Hippocampal formation (tissue), 2 donors: ENCODE measurements at regions not wholly inside any gene's neighbourhood (a gene's known extent, or its start where the extent isn't known, plus 50 kb on each side); places are given as distances from the start of the nearest gene placed in this dataset.
A peak's percentile ranks its signal among the peaks of the same experiment; 100 is the strongest.

Source experiments
- DNase-seq, 2 donors: peaks; one replicate each; lab custom pipeline; 2025; lab: John Stamatoyannopoulos, UW

DNA sequence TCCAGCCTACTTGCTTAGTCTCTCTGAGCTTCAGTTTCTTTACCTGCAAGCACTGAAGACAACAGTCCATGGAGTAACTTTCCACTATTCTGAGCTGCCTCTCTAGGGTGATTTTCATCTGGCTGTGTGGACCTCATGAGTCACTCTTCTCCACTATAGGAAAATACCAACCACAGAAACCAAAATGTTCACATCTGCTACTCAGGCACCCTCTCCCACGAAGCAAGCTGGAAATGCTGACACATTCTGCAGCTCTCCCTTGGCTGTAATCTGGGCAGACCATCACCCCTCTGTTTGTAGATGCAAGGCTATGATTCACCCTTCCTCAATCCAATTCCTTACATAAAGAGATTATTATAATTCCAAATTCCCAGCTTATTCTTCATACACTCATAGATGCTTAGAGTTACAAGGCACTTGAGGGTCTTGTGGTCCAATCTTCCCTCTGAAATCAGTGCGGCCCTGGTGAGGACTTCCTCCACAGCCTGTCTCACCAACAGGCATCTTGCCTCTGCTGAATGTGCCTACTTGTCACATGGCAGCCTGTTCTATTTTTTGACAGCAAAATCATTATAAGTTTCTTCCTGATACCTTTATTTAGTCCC, 97.0 kb upstream of the LNX1 start:
- peak in 1 of 2 donors; percentile 41 for DNase-seq

- no peak for DNase-seq
These were observed 95.2 kb upstream of the LNX1 start for GRCh38 chr4:53686521-53686920.

- no peak for DNase-seq
These were observed 93.1 kb upstream of the LNX1 start for GRCh38 chr4:53684136-53685130.

- no peak for DNase-seq
These were observed 91.6 kb upstream of the LNX1 start for GRCh38 chr4:53682908-53683307.

DNA sequence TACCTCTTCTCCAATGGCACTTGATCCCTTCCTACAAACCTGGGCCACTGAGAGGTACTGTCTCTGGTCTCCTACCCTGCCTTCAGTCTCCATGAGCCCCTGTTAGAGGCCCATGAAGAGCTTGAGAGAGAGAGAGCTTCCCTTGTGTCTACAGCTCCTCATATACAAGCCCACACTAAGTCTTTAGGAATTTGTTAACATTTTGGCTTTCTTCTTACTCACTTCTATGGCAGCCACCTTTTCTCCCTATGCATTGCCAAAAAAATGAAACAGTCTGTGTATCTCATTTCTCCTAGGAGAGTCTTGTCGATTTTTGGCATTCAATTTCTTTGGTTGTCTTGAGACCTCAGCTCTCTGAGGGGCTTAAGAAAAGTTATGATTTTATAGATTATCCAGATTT, 90.9 kb upstream of the LNX1 start:
- peak in 1 of 2 donors; percentile 44 for DNase-seq

DNA sequence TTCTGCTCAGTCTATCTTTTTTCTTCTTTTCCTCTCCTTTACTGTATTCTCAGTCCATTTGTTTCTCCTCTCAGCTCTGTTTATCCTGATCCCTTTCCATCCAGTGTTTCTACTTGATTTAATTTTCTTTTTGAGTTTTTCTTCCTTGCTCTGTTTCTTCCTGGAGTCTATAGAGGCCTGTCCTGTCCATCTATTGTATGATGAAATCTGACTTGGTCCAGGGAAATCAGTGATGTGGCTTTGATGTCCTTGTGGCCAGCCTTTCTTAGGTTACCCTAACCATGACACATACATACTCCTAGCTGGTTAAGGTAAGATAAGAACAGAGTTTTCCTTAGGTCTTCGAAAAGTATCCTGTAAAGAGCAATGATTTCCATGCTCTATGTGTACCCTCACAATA, 89.3 kb upstream of the LNX1 start:
- no peak for DNase-seq

GRCh38 chr4:53680168-53680567, 88.9 kb upstream of the LNX1 start:
- no peak for DNase-seq

DNA sequence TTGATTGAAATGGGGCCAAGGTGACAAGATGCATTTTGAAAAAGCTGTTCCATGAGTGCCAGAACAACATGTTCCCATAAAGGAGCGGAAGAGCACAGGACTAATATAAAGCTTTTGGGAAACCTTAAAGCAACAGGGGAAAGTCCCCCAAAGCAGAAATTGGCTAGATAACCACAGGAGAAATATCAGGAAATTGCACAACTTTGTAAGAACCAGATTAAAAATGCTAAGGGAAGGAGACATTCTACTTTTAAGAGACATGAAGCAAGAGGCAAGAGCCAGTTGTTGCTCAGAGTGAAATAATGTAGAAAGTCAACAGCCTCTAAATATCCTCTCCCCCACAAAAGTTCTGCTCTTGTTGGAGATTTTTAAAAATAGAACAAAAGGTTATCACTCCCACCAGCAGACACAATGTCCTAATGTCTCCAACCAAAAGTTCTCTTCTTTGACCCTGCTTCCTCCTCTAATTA, 85.2 kb upstream of the LNX1 start:
- no peak for DNase-seq

DNA sequence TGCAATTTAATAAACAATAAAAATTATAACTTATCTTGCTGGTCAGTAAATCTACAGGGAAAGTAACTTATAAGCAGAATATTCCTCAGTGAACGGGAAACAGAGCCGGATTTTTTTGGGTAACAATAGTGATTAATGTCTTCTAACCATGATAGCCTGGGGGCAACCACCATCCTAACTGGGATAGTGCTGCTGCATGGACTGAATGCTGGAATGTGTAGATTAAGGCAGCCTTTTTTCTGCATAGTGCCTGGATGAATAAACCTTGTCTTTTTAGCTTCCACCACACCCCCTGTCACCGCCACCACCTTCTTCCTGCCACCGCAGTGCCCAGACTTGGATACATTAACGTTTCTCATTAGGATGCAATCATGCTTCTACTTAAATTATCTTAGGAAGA, 83.6 kb upstream of the LNX1 start:
- no peak for DNase-seq

GRCh38 chr4:53672873-53673272, 81.6 kb upstream of the LNX1 start:
- no peak for DNase-seq

GRCh38 chr4:53671757-53672156, 80.5 kb upstream of the LNX1 start:
- no peak for DNase-seq

GRCh38 chr4:53659737-53660136, 68.5 kb upstream of the LNX1 start:
- DNase-seq: no peak

DNA sequence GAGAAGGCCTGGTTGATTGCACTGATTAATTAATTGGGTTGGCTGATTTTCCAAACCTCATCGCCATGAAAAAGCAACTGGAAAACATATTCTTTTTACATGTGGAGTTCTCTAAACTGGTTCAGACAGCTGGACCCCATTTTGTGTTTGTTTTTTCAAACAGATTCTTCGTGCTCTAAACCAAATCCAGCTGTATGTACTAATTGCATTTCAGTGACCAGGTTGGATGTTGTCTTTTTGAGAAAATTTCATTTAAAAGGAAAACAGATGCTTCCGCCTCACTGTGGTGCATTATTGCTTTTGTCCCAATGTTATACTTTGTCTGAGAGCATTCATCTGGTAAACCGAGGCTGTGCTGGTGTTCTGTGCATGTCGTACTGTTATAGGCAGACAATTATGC, 67.8 kb upstream of the LNX1 start:
- DNase-seq: no peak

- no peak for DNase-seq
These were observed 66.7 kb upstream of the LNX1 start for GRCh38 chr4:53658029-53658428.

DNA sequence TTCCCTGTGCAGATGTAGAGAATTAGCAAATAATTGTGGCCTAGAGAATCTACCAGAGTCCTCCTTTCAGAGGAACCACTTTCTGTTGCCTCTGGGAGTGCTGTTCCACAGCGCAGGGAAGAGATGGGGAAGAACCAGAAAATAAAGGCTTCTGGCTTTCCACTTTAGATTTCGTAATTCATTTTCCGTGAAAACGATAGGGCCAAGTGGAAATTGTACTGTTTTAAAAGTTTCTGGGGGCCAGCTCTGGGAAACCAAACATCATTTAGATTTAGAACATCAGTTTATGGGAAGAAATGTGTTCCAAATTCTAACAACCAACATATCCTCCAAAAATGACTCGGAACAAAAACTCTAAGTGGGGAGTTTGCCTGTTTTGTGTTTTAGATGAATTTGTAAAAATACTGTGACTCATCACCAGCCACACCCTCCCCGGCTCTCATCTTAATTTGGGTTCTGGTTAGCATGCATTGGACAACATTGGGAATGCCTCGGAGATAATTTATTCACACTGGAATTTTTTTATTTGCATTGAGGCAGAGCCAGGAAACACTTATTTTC, 65.2 kb upstream of the LNX1 start:
- no peak for DNase-seq

DNA sequence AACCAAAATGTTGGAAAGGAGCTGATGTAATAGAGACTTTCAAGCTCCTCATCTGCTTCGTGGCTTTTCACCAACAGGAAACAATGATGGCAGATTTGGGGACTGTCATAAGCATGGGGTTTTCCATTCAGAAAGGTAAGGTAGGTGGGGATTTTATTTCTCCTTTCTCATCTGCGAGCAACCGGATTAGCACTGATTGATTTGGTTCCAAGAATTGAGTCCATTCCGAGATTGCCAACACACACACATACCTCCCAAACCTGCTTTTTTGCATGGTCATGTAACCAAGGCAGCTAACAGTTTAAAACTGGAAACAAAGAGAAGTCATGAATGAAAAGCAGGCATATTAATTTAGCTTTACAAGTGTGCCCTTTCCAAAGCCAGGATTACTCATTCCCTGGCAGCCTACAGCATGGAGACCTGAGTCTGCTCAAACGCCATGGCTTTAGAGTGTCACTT, 63.0 kb upstream of the LNX1 start:
- DNase-seq: no peak

DNA sequence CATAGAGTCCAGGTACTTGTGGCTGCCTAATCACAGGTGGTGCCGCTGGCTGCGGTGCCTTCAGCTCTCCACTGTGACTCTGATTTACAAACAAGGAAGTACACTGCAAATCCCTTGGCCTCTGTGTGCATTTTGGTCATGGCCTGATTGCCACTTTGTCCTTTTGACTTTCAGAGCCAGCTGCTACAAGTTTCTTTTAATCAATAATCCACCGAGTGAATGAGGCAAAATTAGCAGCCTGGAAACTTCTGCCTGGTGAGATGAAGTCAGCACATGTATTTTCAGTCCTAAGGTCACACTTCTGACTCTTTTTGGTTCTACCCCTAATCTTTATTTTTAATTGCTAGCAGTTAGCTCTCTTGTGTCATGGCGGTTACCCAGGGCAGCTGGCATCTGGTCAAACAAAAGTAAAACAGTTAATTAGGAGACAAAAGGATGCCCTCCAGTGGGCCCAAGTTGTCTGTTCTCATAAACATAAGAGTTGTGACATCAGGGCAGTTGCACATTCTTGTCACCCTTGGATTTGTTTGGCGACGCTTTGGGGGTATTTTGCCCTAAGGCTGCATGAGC, 62.3 kb upstream of the LNX1 start:
- DNase-seq: no peak

DNA sequence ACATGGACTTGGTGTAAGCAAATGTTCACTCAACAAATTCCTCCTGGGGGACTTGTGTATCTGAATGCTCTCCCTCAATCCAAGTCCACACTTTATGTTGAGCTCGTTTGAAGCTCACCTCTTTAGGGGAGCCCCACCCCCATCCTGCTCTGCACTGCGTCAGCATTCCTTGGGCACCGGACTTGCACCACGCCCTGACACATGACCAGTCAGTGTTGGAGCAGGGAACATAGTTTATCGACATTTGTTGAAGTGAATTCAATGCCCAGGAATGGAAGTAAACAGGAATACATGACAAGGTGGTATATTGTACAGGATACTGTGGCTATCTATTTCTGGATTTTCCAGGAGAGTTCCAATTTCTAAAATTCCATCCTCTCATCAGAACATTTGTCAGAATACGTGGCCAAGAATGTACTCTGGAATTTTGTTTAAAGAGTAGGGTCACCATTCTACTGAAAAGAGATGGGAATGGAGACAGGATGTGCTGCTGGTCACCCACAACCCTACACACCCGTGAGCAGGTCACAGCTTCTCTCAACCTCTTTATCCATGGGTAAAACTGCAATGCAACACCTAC, 60.0 kb upstream of the LNX1 start:
- no peak for DNase-seq

DNA sequence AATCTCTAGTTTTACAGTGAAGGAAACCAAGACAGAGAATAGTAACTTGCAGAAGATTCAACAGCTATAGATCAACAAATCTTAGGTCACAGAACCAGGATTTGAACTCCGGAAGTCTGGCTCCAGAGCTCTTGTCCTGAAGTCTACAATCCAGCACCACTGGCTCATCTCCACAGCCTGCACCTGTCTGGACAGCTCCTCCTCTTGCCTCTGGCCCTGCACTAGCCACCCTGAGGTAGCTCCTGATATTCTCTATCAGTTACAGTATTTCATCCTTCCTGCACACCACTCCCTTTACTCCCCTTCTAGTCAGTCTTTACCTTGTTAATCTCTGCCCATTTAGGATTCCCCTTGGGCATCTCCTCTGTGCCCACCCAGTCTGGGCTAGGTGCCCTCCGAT, 58.1 kb upstream of the LNX1 start:
- DNase-seq: no peak

DNA sequence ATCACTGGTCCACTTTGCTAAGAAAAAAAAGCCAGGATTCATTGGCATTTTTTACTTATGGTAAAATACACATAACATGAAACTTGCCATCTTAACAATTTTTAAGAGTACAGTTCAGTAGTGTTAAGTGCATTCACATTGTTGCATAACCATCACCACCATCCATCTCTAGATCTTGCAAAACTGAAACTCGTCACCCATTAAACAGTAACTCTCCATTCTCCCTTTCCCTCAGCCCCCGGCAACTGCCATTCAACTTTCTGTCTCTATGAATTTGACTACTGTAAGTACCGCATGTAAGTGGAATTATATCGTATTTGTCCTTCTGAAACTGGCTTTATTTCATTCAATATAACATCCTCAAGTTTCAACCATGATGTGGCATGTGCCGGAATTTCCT, 56.3 kb upstream of the LNX1 start:
- DNase-seq: no peak

DNA sequence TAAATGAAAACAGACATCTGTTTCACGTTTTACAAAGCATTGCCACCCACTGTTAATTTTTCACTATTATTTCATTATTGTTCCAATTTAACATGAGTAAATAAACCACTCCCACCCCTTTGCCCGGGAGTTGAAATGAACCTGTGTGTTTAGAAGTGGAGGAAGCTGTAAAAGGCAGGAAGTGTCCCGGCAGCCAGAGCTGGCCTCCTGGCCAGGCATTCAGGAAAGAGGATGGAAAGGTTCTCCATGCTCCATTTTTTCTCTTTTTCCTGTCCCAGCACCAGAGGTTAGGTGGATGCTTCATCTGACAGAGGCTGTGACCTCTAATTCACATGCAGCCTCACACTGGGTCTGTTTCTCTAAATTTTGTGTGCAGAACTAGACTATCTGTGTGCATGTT, 55.5 kb upstream of the LNX1 start:
- DNase-seq: no peak

GRCh38 chr4:53645108-53645507, 53.8 kb upstream of the LNX1 start:
- DNase-seq: no peak
